Esophagus (tissue), 2 donors: ENCODE measurements at regions not wholly inside any gene's neighbourhood (a gene's known extent, or its start where the extent isn't known, plus 50 kb on each side); places are given as distances from the start of the nearest gene placed in this dataset.

ENCODE experiments used
- H3K27ac ChIP-seq, 2 donors: one replicate each; pipeline ENCODE4 v1.5.1; 2013; ENCODE audit warnings: low read depth in 2 of 2, mild to moderate bottlenecking in 2 of 2, inconsistent platforms in 1 of 2, low read length in 1 of 2, moderate library complexity in 1 of 2
- H3K27me3 ChIP-seq, 2 donors: one replicate each; pipeline ENCODE4 v1.6.1; 2013; ENCODE audit warnings: low read length in 2 of 2, control low read depth in 1 of 2, mild to moderate bottlenecking in 1 of 2; ENCODE audit not compliant: insufficient read depth in 2 of 2, control insufficient read depth in 1 of 2
- H3K36me3 ChIP-seq, 2 donors: one replicate each; pipeline ENCODE4 v1.6.1; 2013; ENCODE audit warnings: low read length in 1 of 2; ENCODE audit not compliant: control insufficient read depth in 2 of 2, insufficient read depth in 2 of 2
- H3K4me1 ChIP-seq, 2 donors: one replicate each; pipeline ENCODE4 v1.6.1; 2013; ENCODE audit warnings: low read length in 1 of 2; ENCODE audit not compliant: control insufficient read depth in 2 of 2, insufficient read depth in 2 of 2
- H3K4me3 ChIP-seq, 2 donors: one replicate each; pipeline ENCODE4 v1.5.1; 2013; ENCODE audit warnings: low read length in 2 of 2, mild to moderate bottlenecking in 2 of 2, low read depth in 1 of 2, moderate library complexity in 1 of 2
- H3K9me3 ChIP-seq, 2 donors: one replicate each; pipeline ENCODE4 v1.6.1; 2013; ENCODE audit warnings: mild to moderate bottlenecking in 2 of 2, low read depth in 1 of 2, low read length in 1 of 2, moderate library complexity in 1 of 2; ENCODE audit not compliant: control insufficient read depth in 2 of 2, insufficient read depth in 1 of 2
- WGBS, 2 donors: extraction: QIAGEN DNeasy Blood & Tissue Kit; methylation state at CpG; one replicate each; pipeline ENCODE4 v1.1.7; 2013; 5-methylcytosine and 5-hydroxymethylcytosine counted together
- donor health status: healthy with polysubstance abuse.
- donor health status: Bipolar disorder and iron deficiency.

GRCh38 chr7:124489082-124489819, 276.3 kb downstream of the GPR37 start:
- H3K9me3 ChIP-seq = no peaks in the 10 kb centered on the region
- H3K4me3 ChIP-seq = no peak overlapping the region
- no peaks in the 10 kb centered on the region for H3K4me1 ChIP-seq
- H3K27me3 ChIP-seq = no peaks in the 10 kb centered on the region
- H3K27ac ChIP-seq = no peak overlapping the region
- 71% methylated on average over 5 of the region's 5 CpGs for WGBS, 2 donors
- no peaks in the 10 kb centered on the region for H3K36me3 ChIP-seq

- WGBS, 2 donors = 73 to 87% methylated on average over 2 of the region's 2 CpGs
- H3K27ac ChIP-seq = no peak overlapping the region
- no peaks in the 10 kb centered on the region for H3K9me3 ChIP-seq
- no peaks in the 10 kb centered on the region for H3K27me3 ChIP-seq
- H3K36me3 ChIP-seq = no peaks in the 10 kb centered on the region
- H3K4me3 ChIP-seq = no peak overlapping the region
- no peaks in the 10 kb centered on the region for H3K4me1 ChIP-seq
These were observed 283.4 kb downstream of the GPR37 start for GRCh38 chr7:124482229-124482628.

GRCh38 chr7:124480821-124481290, 284.7 kb downstream of the GPR37 start:
- Histone ChIP-seq H3K27me3 (no peaks in the 10 kb centered on the region), H3K4me3 (no peak overlapping the region), H3K9me3 (no peaks in the 10 kb centered on the region), H3K36me3 (no peaks in the 10 kb centered on the region), H3K4me1 (no peaks in the 10 kb centered on the region), H3K27ac (no peak overlapping the region)
- 93 to 94% methylated on average over 23 of the region's 23 CpGs for WGBS, 2 donors

GRCh38 chr7:124480036-124480820, 285.4 kb downstream of the GPR37 start:
- no peaks in the 10 kb centered on the region for H3K27me3 ChIP-seq
- no peak overlapping the region for H3K4me3 ChIP-seq
- H3K36me3 ChIP-seq = no peaks in the 10 kb centered on the region
- no peaks in the 10 kb centered on the region for H3K4me1 ChIP-seq
- H3K27ac ChIP-seq = no peak overlapping the region
- H3K9me3 ChIP-seq = no peaks in the 10 kb centered on the region
- WGBS, 2 donors = 86 to 90% methylated on average over 24 of the region's 24 CpGs

- no peaks in the 10 kb centered on the region for H3K36me3 ChIP-seq
- WGBS, 2 donors = 27 to 37% methylated on average over 1 of the region's 1 CpG
- no peaks in the 10 kb centered on the region for H3K4me1 ChIP-seq
- no peaks in the 10 kb centered on the region for H3K9me3 ChIP-seq
- no peak overlapping the region for H3K4me3 ChIP-seq
- no peak overlapping the region for H3K27ac ChIP-seq
- no peaks in the 10 kb centered on the region for H3K27me3 ChIP-seq
These were observed 303.3 kb downstream of the GPR37 start for GRCh38 chr7:124462249-124462648.

GRCh38 chr7:124460555-124460954, 305.0 kb downstream of the GPR37 start:
- no peak overlapping the region for H3K27ac ChIP-seq
- WGBS, 2 donors = 32 to 56% methylated on average over 2 of the region's 2 CpGs
- H3K27me3 ChIP-seq = no peaks in the 10 kb centered on the region
- no peak overlapping the region for H3K4me3 ChIP-seq
- H3K9me3 ChIP-seq = no peaks in the 10 kb centered on the region
- H3K4me1 ChIP-seq = no peaks in the 10 kb centered on the region
- H3K36me3 ChIP-seq = no peaks in the 10 kb centered on the region

- no peaks in the 10 kb centered on the region for H3K9me3 ChIP-seq
- no peaks in the 10 kb centered on the region for H3K27me3 ChIP-seq
- no peak overlapping the region for H3K4me3 ChIP-seq
- no peaks in the 10 kb centered on the region for H3K36me3 ChIP-seq
- H3K4me1 ChIP-seq = no peaks in the 10 kb centered on the region
- no peak overlapping the region for H3K27ac ChIP-seq
- 84 to 86% methylated on average over 1 of the region's 1 CpG for WGBS, 2 donors
These were observed 305.5 kb downstream of the GPR37 start for GRCh38 chr7:124460056-124460450.

- no peaks in the 10 kb centered on the region for H3K36me3 ChIP-seq
- H3K4me1 ChIP-seq = no peaks in the 10 kb centered on the region
- WGBS, 2 donors = 34 to 39% methylated on average over 8 of the region's 8 CpGs
- no peak overlapping the region for H3K4me3 ChIP-seq
- H3K9me3 ChIP-seq = no peaks in the 10 kb centered on the region
- peak overlapping the region in 1 of 2 donors; percentile 21 for H3K27ac ChIP-seq
- H3K27me3 ChIP-seq = no peaks in the 10 kb centered on the region
These were observed 306.2 kb downstream of the GPR37 start for GRCh38 chr7:124459101-124460055.

- Histone ChIP-seq H3K4me1 (no peaks in the 10 kb centered on the region), H3K27me3 (no peaks in the 10 kb centered on the region), H3K4me3 (no peak overlapping the region), H3K36me3 (no peaks in the 10 kb centered on the region), H3K27ac (no peak overlapping the region), H3K9me3 (no peaks in the 10 kb centered on the region)
- 88% methylated on average over 3 of the region's 3 CpGs for WGBS, 2 donors
These were observed 307.8 kb downstream of the GPR37 start for GRCh38 chr7:124457841-124458240.
